GM21576 (cell line): ENCODE measurements at regions not wholly inside any gene's neighbourhood (a gene's known extent, or its start where the extent isn't known, plus 50 kb on each side); places are given as distances from the start of the nearest gene placed in this dataset.
"Not testable (repeated sequence)": the region's sequence is repeated elsewhere in the genome, so short reads cannot be mapped to it uniquely, and the experiment has no call there.

ENCODE experiments used
- ATAC-seq: cut with Tn5 transposase; IDR thresholded peaks from one replicate; pipeline ENCODE4 v1.9.1; 2021; ENCODE audit warnings: mild to moderate bottlenecking, moderate library complexity; ENCODE audit not compliant: unreplicated experiment

GRCh38 chr9:124164811-124165210 lies 92.9 kb upstream of the NEK6 start:
- no peak for ATAC-seq

GRCh38 chr9:124174433-124174832 lies 83.3 kb upstream of the NEK6 start:
- no peak for ATAC-seq

DNA sequence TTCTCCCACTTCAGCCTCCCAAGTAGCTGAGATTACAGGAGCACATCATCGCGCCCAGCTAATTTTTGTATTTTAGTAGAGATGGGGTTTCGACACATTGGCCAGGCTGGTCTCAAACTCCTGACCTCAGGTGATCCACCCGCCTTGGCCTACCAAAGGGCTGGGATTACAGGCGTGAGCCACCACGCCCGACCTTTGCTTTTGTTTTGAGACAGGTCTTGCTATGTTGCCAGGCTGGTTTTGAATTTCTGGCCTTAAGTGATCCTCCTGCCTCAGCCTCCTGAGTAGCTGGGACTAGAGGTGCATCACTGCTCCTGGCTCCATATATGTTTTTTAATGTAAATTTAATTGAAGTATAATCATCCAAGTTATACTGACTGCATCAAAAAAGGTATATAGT lies 80.2 kb upstream of the NEK6 start:
- ATAC-seq: not testable (repeated sequence)

DNA sequence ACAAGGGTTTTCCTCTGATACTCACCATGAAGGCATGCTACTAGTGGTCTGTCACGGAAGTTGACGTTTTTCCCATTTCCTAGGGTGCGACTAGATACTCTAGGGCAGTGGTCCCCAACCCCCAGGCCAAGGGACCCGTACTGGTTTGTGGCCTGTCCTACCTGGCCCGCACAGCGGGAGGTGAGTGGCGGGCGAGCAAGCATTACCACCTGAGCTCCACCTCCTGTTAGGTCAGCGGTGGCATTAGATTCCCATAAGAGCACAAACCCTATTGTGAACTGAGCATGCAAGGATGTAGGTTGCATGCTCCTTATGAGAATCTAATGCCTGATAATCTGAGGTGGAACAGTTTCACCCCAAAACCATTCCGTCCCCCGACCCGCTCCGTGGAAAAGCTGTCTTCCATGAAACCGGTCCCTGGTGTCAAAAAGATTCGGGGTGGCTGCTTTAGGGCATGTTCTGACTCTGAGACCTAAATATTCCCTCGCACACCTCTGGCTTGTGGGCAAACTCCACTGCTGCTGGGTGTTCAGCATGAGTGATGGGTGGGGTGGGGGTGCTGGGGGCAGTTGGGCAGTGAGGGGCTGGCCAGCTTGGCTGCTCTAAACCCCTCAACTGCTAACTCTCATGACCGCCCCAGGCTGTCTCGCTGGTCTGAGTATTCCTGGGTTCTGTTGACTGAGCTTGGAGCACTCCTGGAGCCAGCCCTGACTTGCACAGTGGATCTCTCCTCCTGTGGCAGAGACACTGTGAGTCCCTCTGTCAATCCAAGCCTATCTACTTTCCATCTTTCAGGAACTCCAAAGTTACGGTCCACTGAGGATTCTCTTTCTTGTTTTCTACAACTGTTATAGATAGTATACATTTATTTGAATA lies 78.3 kb upstream of the NEK6 start:
- no peak for ATAC-seq

GRCh38 chr9:124180557-124180956 lies 77.2 kb upstream of the NEK6 start:
- ATAC-seq: no peak

GRCh38 chr9:124182741-124183140 lies 75.0 kb upstream of the NEK6 start:
- ATAC-seq: no peak

DNA sequence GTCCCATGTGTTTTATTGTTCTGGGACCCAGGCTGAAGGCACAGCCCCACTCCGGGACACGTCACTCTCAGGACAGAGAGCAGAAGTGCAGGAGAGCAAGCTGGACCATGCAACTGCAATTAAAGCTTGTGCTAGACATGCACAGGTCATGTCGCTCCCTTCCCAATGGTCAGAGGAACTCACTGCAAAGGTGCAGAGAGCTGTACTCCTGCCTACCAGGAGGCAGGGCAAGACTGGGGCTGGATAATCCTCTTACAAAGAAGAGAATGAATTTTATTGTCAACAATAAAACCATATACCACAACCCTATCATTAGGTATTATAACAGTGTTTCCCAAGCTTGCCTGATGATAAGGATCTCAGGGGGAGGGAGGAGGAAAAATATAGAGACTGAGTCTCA lies 74.0 kb upstream of the NEK6 start:
- no peak for ATAC-seq

- no peak for ATAC-seq
Observed at GRCh38 chr9:124185413-124185812, 72.3 kb upstream of the NEK6 start.

DNA sequence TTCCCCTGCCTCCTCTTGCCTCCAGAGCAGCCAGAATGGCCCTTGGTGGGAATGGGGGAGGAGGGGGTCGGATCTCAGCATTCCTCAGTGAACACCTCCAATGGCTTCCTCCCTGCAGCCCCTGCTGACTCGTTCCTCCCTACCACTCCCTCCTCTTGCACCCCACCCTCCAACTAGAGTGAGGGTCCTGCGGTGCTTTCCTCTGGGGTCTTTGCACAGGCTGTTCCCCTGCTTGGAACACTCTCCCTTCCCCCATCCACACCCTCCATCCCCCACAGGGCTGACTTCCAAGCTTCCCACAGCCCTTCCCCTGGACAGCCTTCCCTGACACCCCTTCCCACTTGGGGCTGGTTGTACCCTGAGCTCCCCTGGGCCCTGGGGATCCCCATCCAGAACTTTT lies 70.4 kb upstream of the NEK6 start:
- no peak for ATAC-seq

DNA sequence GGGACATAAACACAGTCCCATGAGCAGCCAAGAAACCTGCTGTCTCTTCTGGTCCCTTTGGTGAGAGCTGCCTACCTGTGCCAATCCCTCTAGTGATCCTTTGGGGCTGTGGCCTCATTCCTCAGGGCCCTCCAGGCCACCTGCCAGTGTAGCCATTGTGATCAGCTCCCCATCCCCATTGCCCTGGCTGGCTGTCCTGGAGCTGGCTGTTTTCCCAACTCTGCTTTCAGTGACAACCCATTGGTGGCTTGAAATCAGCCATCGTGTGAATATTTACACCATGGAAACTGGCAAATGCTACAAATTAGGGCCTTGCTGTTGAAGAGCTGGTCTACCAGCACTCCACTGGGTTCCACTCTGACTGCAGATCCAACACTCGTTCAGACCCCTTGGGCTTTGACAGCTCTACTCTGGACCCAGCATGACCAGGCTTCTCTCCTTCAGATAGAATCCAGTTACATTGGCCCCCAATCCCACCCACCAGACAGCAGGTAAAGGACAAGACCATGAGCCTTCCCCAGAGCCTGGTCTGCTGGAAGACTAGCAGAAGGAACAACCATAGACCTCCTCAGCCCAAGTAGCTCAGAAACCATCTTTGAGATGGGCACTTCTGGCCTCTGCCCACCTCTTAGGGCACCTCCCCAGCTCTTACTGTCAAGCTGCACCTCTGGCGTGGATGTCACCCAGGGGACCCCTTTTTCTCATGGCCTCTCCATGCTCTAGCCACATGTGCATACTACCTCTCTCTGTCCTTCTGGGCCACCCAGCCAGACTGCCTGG lies 69.2 kb upstream of the NEK6 start:
- ATAC-seq: no peak

GRCh38 chr9:124190761-124191160 lies 67.0 kb upstream of the NEK6 start:
- ATAC-seq: no peak

GRCh38 chr9:124191691-124192395 lies 65.9 kb upstream of the NEK6 start:
- ATAC-seq: no peak

DNA sequence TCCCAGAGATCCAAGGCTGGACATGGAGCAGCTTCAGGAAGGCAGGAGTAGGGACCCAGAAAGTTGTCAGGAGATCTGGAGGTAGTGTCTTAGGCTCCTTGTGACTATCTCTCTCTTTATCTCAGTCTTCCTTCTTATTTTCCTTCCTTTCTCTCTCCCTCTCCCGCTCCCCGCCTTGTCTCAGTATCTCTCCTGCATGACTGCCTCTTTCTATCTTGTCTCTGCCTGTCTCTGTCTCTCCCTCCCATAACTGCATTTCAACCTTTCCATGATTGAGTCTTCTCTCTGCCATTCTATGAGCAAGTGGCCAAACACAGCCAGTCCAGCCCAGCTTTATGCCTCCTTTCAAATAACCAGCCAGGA lies 61.0 kb upstream of the NEK6 start:
- no peak for ATAC-seq

- ATAC-seq: peak; percentile 50
Observed at GRCh38 chr9:124197177-124198095, 60.3 kb upstream of the NEK6 start.

DNA sequence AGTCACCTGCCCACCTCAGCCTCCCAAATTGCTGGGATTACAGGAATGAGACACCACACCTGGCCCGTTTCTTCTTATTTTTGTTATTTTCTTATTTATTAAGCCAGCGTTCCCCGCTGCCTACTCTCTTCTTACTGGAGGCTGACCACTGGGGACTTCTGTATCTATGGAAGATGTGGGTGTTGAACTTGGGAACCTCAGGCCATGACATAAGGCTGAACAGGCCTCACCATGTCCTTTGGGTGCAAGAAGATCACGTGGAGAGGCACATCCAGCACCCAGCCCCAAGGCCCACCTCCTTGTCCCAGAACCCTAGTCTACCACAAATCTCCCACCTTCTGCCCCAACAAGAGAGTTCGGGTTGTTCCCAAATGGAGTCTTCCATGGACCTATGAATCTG lies 59.4 kb upstream of the NEK6 start:
- no peak for ATAC-seq

DNA sequence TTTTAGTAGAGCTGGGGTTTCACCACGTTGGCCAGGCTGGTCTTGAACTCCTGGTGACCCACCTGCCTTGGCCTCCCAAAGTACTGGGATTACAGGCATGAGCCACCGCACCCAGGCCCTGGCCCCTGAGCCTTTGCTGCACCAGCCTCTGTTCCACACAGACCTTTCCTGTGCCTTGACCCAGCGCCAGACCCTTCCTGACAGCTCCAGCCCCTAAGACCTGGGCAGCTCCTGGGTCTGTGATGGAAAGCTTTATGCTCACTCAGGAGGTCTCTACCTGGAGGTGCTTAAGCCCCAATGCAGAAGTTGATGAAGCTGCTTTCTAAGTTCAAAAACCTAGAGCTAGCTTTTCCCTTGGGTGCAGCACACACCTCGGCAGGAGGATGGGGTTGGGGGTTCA lies 58.8 kb upstream of the NEK6 start:
- ATAC-seq: no peak

DNA sequence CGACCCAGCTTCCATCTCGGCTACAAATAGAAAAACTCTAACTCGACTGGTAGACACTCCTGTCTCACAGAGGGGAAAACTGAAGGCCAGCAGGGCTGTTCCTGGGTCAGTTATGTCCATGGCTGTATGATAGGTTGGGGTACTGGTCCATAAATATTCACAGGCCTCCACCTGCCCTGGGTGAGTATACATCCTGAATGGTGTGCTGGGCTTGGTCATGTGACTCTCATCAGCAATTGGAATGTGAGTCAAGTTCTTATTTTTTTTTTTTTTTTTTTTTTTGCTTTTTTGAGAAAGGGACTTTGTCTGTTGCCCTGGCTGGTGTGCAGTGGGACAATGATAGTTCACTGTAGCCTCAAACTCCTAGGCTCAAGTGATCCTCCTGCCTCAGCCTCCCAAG lies 58.3 kb upstream of the NEK6 start:
- ATAC-seq: no peak

GRCh38 chr9:124202447-124202971 lies 55.2 kb upstream of the NEK6 start:
- ATAC-seq: peak; percentile 69

DNA sequence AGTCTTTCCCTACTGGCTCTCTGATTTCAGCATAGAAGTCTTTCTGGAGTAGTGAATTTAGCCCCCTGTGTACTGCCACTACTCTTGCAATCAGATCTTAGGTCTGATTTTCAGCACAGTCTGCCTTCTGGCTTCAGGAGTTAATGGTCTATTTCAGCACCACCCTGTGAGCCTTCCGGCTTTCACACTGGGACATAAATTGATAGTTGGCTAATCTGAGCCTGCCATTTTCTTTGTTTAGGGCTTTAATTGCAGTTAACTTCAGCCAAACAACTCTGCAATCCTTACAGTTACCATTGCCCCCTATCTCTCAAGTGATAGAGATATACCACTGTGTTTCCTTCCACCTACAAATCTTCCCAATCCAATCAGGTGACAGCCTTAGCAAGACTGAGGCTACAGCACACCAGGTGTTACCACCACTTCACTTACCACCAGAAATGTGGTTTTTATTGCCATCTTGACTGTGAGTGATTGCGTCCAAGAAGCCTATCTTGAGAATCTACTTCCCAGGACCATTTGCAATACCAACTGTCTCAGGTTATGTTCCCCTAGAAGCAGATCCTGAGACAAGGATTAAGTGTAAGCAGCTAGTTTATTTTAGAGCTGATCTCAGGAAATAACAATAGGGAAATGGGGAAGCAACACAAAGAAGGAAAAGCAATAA lies 51.9 kb upstream of the NEK6 start:
- no peak for ATAC-seq

DNA sequence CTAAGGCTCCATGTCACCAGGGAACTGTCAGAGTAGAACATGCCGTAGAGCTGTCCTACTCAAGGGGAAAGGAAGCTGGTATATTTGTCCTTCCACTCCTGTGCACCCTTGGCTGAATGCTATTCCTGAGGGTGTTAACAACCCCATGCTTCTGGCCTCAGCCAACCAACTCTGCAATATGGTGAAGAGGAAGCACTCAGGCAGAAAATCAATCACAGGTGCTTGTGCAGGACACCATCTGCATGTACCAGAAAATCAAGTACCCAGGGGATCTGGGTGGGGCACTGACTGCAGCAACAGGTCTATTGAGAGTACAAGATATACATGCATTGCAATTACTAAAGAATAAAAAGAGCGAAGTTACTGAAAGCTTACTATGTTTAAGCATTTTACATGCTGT lies 51.4 kb upstream of the NEK6 start:
- no peak for ATAC-seq
